ENCODE measurements at regions not wholly inside any gene's neighbourhood (a gene's known extent, or its start where the extent isn't known, plus 50 kb on each side); places are given as distances from the start of the nearest gene placed in this dataset.

- Histone ChIP-seq H3K9ac (ENCODE audit: low read depth, low read length, poor library complexity, severe bottlenecking) (no peak overlapping the region), H3K9me3 (ENCODE audit: insufficient read depth, low read depth, low read length) (no peaks in the 10 kb centered on the region), H3F3A (ENCODE audit: low read depth) (no peaks in the 10 kb centered on the region), H4K20me1 (ENCODE audit: insufficient read depth, low read length, poor library complexity, severe bottlenecking) (no peaks in the 10 kb centered on the region), H3K36me3 (ENCODE audit: insufficient read depth, low read length) (no peaks in the 10 kb centered on the region), H3K4me2 (ENCODE audit: low read depth, low read length, poor library complexity, severe bottlenecking) (no peak overlapping the region), H3K9me2 (replicated peaks; ENCODE audit: low read depth, low read length) (no peaks in the 10 kb centered on the region), H3K79me2 (ENCODE audit: insufficient read depth, low read length) (no peaks in the 10 kb centered on the region), H2AFZ (ENCODE audit: low read length) (no peak overlapping the region), H3K4me1 (ENCODE audit: insufficient read depth, low read length, poor library complexity, severe bottlenecking) (no peaks in the 10 kb centered on the region), H3K4me3 (ENCODE audit: low read length, poor library complexity, severe bottlenecking) (no peak overlapping the region), H3K27me3 (ENCODE audit: insufficient read depth, low read length, poor library complexity, severe bottlenecking) (no peaks in the 10 kb centered on the region)
- TF ChIP-seq EZH2phosphoT487 (IDR thresholded peaks at IDR 0.05; ENCODE audit: borderline replicate concordance), result no peak
- TF ChIP-seq CTCF (conservative IDR thresholded peaks at IDR 0.05; ENCODE audit: low read length), result no peak
Measured at GRCh38 chr4:66602622-66603021, 932.3 kb upstream of the EPHA5 start.

- TF ChIP-seq CTCF (conservative IDR thresholded peaks at IDR 0.05; ENCODE audit: low read length) (no peak), EZH2phosphoT487 (IDR thresholded peaks at IDR 0.05; ENCODE audit: borderline replicate concordance) (no peak)
- Histone ChIP-seq H3K9me2 (replicated peaks; ENCODE audit: low read depth, low read length) (no peaks in the 10 kb centered on the region), H3K9me3 (ENCODE audit: insufficient read depth, low read depth, low read length) (no peaks in the 10 kb centered on the region), H3K79me2 (ENCODE audit: insufficient read depth, low read length) (no peaks in the 10 kb centered on the region), H2AFZ (ENCODE audit: low read length) (peak overlapping the region; percentile 13; the same call in 1 of the 2 replicates), H3K27me3 (ENCODE audit: insufficient read depth, low read length, poor library complexity, severe bottlenecking) (no peaks in the 10 kb centered on the region), H3K4me1 (ENCODE audit: insufficient read depth, low read length, poor library complexity, severe bottlenecking) (no peaks in the 10 kb centered on the region), H3K4me3 (ENCODE audit: low read length, poor library complexity, severe bottlenecking) (no peak overlapping the region), H4K20me1 (ENCODE audit: insufficient read depth, low read length, poor library complexity, severe bottlenecking) (no peaks in the 10 kb centered on the region), H3K4me2 (ENCODE audit: low read depth, low read length, poor library complexity, severe bottlenecking) (no peak overlapping the region), H3K9ac (ENCODE audit: low read depth, low read length, poor library complexity, severe bottlenecking) (no peak overlapping the region), H3K36me3 (ENCODE audit: insufficient read depth, low read length) (no peaks in the 10 kb centered on the region), H3F3A (ENCODE audit: low read depth) (no peaks in the 10 kb centered on the region)
Measured at GRCh38 chr4:66591968-66592367, 921.7 kb upstream of the EPHA5 start.

- H3K4me2 ChIP-seq (ENCODE audit: low read depth, low read length, poor library complexity, severe bottlenecking), result no peak overlapping the region
- no peaks in the 10 kb centered on the region for H3K27me3 ChIP-seq (ENCODE audit: insufficient read depth, low read length, poor library complexity, severe bottlenecking)
- H3K9ac ChIP-seq (ENCODE audit: low read depth, low read length, poor library complexity, severe bottlenecking), result no peak overlapping the region
- H3K79me2 ChIP-seq (ENCODE audit: insufficient read depth, low read length), result no peaks in the 10 kb centered on the region
- H3K9me3 ChIP-seq (ENCODE audit: insufficient read depth, low read depth, low read length), result no peaks in the 10 kb centered on the region
- no peak overlapping the region for H2AFZ ChIP-seq (ENCODE audit: low read length)
- no peak overlapping the region for H3K4me3 ChIP-seq (ENCODE audit: low read length, poor library complexity, severe bottlenecking)
- H3K36me3 ChIP-seq (ENCODE audit: insufficient read depth, low read length), result no peaks in the 10 kb centered on the region
- no peaks in the 10 kb centered on the region for H4K20me1 ChIP-seq (ENCODE audit: insufficient read depth, low read length, poor library complexity, severe bottlenecking)
- no peaks in the 10 kb centered on the region for H3F3A ChIP-seq (ENCODE audit: low read depth)
- TF ChIP-seq CTCF (conservative IDR thresholded peaks at IDR 0.05; ENCODE audit: low read length), result no peak
- no peak for TF ChIP-seq EZH2phosphoT487 (IDR thresholded peaks at IDR 0.05; ENCODE audit: borderline replicate concordance)
- H3K4me1 ChIP-seq (ENCODE audit: insufficient read depth, low read length, poor library complexity, severe bottlenecking), result no peaks in the 10 kb centered on the region
- no peaks in the 10 kb centered on the region for H3K9me2 ChIP-seq (replicated peaks; ENCODE audit: low read depth, low read length)
Measured at GRCh38 chr4:66590488-66591215, 920.4 kb upstream of the EPHA5 start.
